ENCODE measurements at regions not wholly inside any gene's neighbourhood (a gene's known extent, or its start where the extent isn't known, plus 50 kb on each side); places are given as distances from the start of the nearest gene placed in this dataset.

GRCh38 chr1:234892642-234893041 lies 236.0 kb downstream of the TOMM20 start:
- no peak for TF ChIP-seq CTCF (IDR thresholded peaks at IDR 0.05)
- no peak for TF ChIP-seq TCF7L2 (IDR thresholded peaks at IDR 0.05; ENCODE audit: low read depth, low read length)
- no peak for TF ChIP-seq SIN3A (IDR thresholded peaks at IDR 0.05; ENCODE audit: borderline replicate concordance, insufficient read depth, low read depth, low read length)

All from Panc1 (cell line).